GM23338 (cell line): ENCODE measurements at regions not wholly inside any gene's neighbourhood (a gene's known extent, or its start where the extent isn't known, plus 50 kb on each side); places are given as distances from the start of the nearest gene placed in this dataset.
A peak's percentile ranks its signal among the peaks of the same experiment; 100 is the strongest.

Source experiments
- ATAC-seq: fragments of 200-7000 bp; cut with Tn5 transposase; 3 replicates; pipeline ENCODE4 v1.9.1; 2020
- DNase-seq: peaks from one replicate; pipeline ENCODE4 v3.0.0-alpha.2; 2015; ENCODE audit warnings: low spot score
- H2AFZ ChIP-seq: fragments of 200-600 bp; sonication (generic); 2 replicates; pipeline ENCODE4 v1.8.0; 2016; ENCODE audit warnings: antibody characterized with exemption, mild to moderate bottlenecking, moderate library complexity
- H3F3A ChIP-seq: fragments of 200-600 bp; sonication (generic); replicated peaks from 2 replicates; pipeline ENCODE4 v1.8.0; 2017; ENCODE audit warnings: antibody characterized with exemption, mixed run types, low read depth
- H3K27ac ChIP-seq: fragments of 200-600 bp; sonication (generic); 2 replicates; pipeline ENCODE4 v1.6.1; 2016; ENCODE audit warnings: low read depth
- H3K27me3 ChIP-seq: fragments of 200-600 bp; sonication (generic); 2 replicates; pipeline ENCODE4 v1.8.0; 2016; ENCODE audit warnings: mild to moderate bottlenecking, mixed run types, moderate library complexity; ENCODE audit not compliant: insufficient read depth
- H3K36me3 ChIP-seq: fragments of 200-600 bp; sonication (generic); 2 replicates; pipeline ENCODE4 v1.8.0; 2016; ENCODE audit warnings: mild to moderate bottlenecking; ENCODE audit not compliant: insufficient read depth
- H3K4me1 ChIP-seq: fragments of 200-600 bp; sonication (generic); 2 replicates; pipeline ENCODE4 v1.8.0; 2016; ENCODE audit warnings: mild to moderate bottlenecking, moderate library complexity; ENCODE audit not compliant: insufficient read depth
- H3K4me2 ChIP-seq: fragments of 200-600 bp; sonication (generic); 2 replicates; pipeline ENCODE4 v1.7.1; 2017; ENCODE audit warnings: mixed run types
- H3K4me3 ChIP-seq: fragments of 200-600 bp; sonication (generic); 2 replicates; pipeline ENCODE4 v1.6.1; 2016; ENCODE audit warnings: mixed run types
- H3K79me2 ChIP-seq: fragments of 200-600 bp; sonication (generic); replicated peaks from 2 replicates; pipeline ENCODE4 v1.8.0; 2017; ENCODE audit warnings: mild to moderate bottlenecking; ENCODE audit not compliant: insufficient read depth
- H3K9me2 ChIP-seq: fragments of 200-600 bp; sonication (generic); 2 replicates; pipeline ENCODE4 v1.8.0; 2017; ENCODE audit not compliant: insufficient read depth
- H4K20me1 ChIP-seq: fragments of 200-600 bp; sonication (generic); replicated peaks from 2 replicates; pipeline ENCODE4 v1.8.0; 2017; ENCODE audit warnings: mild to moderate bottlenecking; ENCODE audit not compliant: insufficient read depth
- H3K27ac Mint-ChIP-seq: 2 replicates; pipeline ENCODE4 v1.8.0; 2020; ENCODE audit warnings: inconsistent platforms, mild to moderate bottlenecking, moderate library complexity, mixed read lengths
- H3K27me3 Mint-ChIP-seq: 3 replicates; pipeline ENCODE4 v1.8.0; 2022; ENCODE audit warnings: low read depth, mild to moderate bottlenecking, moderate library complexity, mixed read lengths, inconsistent platforms; ENCODE audit not compliant: insufficient read depth, poor library complexity
- H3K36me3 Mint-ChIP-seq: 3 replicates; pipeline ENCODE4 v1.8.0; 2021; ENCODE audit warnings: low read depth, mild to moderate bottlenecking, inconsistent platforms, moderate library complexity, mixed read lengths
- H3K4me1 Mint-ChIP-seq: 3 replicates; pipeline ENCODE4 v1.8.0; 2020; ENCODE audit warnings: mild to moderate bottlenecking, inconsistent platforms, mixed read lengths
- H3K4me3 Mint-ChIP-seq: 3 replicates; pipeline ENCODE4 v1.8.0; 2021; ENCODE audit warnings: moderate library complexity, mild to moderate bottlenecking, inconsistent platforms, mixed read lengths
- H3K9me3 Mint-ChIP-seq: 3 replicates; pipeline ENCODE4 v1.8.0; 2020; ENCODE audit warnings: moderate library complexity, mild to moderate bottlenecking, inconsistent platforms, mixed read lengths
- CREB1 ChIP-seq: fragments of 250-450 bp; sonication (Bioruptor Pico); IDR thresholded peaks from 2 replicates; pipeline ENCODE4 v1.5.0; 2020; ENCODE audit warnings: low read depth, mild to moderate bottlenecking, moderate library complexity
- CTCF ChIP-seq, 2 experiments: fragments of 200-600 bp in 1 of 2; sonication (generic) in 1 of 2; conservative IDR thresholded peaks; 2 replicates each; pipeline versions ENCODE4 v1.5.1 to v1.6.1; 2016 to 2017; ENCODE audit warnings: antibody characterized with exemption in 2 of 2, low read depth in 2 of 2, mild to moderate bottlenecking in 2 of 2, moderate library complexity in 1 of 2
- ETS1 ChIP-seq: IDR thresholded peaks from 2 replicates; pipeline ENCODE4 v1.6.1; 2016; ENCODE audit warnings: antibody characterized with exemption
- EZH2 ChIP-seq: fragments of 200-600 bp; sonication (generic); IDR thresholded peaks from one replicate; pipeline ENCODE4 v1.8.0; 2017; ENCODE audit warnings: antibody characterized with exemption, mild to moderate bottlenecking, low read depth; ENCODE audit not compliant: unreplicated experiment
- EZH2phosphoT487 ChIP-seq: fragments of 200-600 bp; sonication (generic); IDR thresholded peaks from one replicate; pipeline ENCODE4 v1.8.1; 2018; ENCODE audit warnings: antibody characterized with exemption; ENCODE audit not compliant: unreplicated experiment
- JUNB ChIP-seq: IDR thresholded peaks from one replicate; pipeline ENCODE4 v1.6.1; 2016; ENCODE audit warnings: antibody characterized with exemption; ENCODE audit not compliant: unreplicated experiment
- NANOG ChIP-seq: IDR thresholded peaks from 2 replicates; pipeline ENCODE4 v1.6.1; 2016; ENCODE audit warnings: antibody characterized with exemption, borderline replicate concordance
- POLR2AphosphoS5 ChIP-seq: IDR thresholded peaks from 2 replicates; pipeline ENCODE4 v1.6.1; 2016; ENCODE audit warnings: antibody characterized with exemption, low read depth
- REST ChIP-seq: IDR thresholded peaks from one replicate; pipeline ENCODE4 v1.6.1; 2018; ENCODE audit warnings: antibody characterized with exemption; ENCODE audit not compliant: unreplicated experiment
- STAT1 ChIP-seq: IDR thresholded peaks from one replicate; pipeline ENCODE4 v1.6.1; 2016; ENCODE audit warnings: antibody characterized with exemption; ENCODE audit not compliant: unreplicated experiment
- ZNF114 ChIP-seq: fragments of 250-450 bp; sonication (Bioruptor Pico); IDR thresholded peaks from 2 replicates; pipeline ENCODE4 v1.5.0; 2020; ENCODE audit warnings: mild to moderate bottlenecking, moderate library complexity
- ZNF331 ChIP-seq: fragments of 250-450 bp; sonication (Bioruptor Pico); IDR thresholded peaks from 2 replicates; pipeline ENCODE4 v1.5.0; 2020; ENCODE audit warnings: low read depth, mild to moderate bottlenecking, moderate library complexity
- ZNF462 ChIP-seq: fragments of 250-450 bp; sonication (Bioruptor Pico); IDR thresholded peaks from 2 replicates; pipeline ENCODE4 v1.5.0; 2020; ENCODE audit warnings: mild to moderate bottlenecking, moderate library complexity

GRCh38 chr1:213448776-213449175, 397.7 kb downstream of the RPS6KC1 start:
- Mint-ChIP-seq H3K4me1 (peaks cover 11% of the 10 kb centered on the region), H3K36me3 (no peaks in the 10 kb centered on the region), H3K27me3 (peaks cover 1% of the 10 kb centered on the region), H3K4me3 (no peak overlapping the region), H3K9me3 (no peaks in the 10 kb centered on the region), H3K27ac (no peak overlapping the region)
- ATAC-seq (no peak), DNase-seq (no peak)
- H3K27ac ChIP-seq, result no peak overlapping the region
- H4K20me1 ChIP-seq, result no peaks in the 10 kb centered on the region
- H3K9me2 ChIP-seq, result no peaks in the 10 kb centered on the region
- no peak overlapping the region for H3K4me3 ChIP-seq
- peak overlapping the region; percentile 57; the same call in 1 of the 2 replicates for H2AFZ ChIP-seq
- H3F3A ChIP-seq, result no peaks in the 10 kb centered on the region
- H3K4me1 ChIP-seq, result peaks cover 6% of the 10 kb centered on the region; the same call in 1 of the 2 replicates
- no peak overlapping the region for H3K4me2 ChIP-seq
- no peaks in the 10 kb centered on the region for H3K36me3 ChIP-seq
- no peak for TF ChIP-seq REST
- no peak for TF ChIP-seq CREB1 (CRISPR knock-in tag)
- TF ChIP-seq POLR2AphosphoS5, result no peak
- TF ChIP-seq STAT1, result no peak
- TF ChIP-seq NANOG, result no peak
- no peak for TF ChIP-seq EZH2phosphoT487
- TF ChIP-seq ETS1, result no peak
- TF ChIP-seq ZNF331 (CRISPR knock-in tag), result no peak
- no peak for TF ChIP-seq JUNB
- no peak for TF ChIP-seq ZNF114
- TF ChIP-seq ZNF462 (CRISPR knock-in tag), result no peak
- no peak for TF ChIP-seq EZH2
- TF ChIP-seq CTCF (conservative IDR thresholded peaks at IDR 0.05; ENCODE audit: low read depth in 2 of 2), result no peak
- no peaks in the 10 kb centered on the region for H3K79me2 ChIP-seq
- H3K27me3 ChIP-seq, result no peaks in the 10 kb centered on the region
